ENCODE measurements at regions not wholly inside any gene's neighbourhood (a gene's known extent, or its start where the extent isn't known, plus 50 kb on each side); places are given as distances from the start of the nearest gene placed in this dataset.

DNA sequence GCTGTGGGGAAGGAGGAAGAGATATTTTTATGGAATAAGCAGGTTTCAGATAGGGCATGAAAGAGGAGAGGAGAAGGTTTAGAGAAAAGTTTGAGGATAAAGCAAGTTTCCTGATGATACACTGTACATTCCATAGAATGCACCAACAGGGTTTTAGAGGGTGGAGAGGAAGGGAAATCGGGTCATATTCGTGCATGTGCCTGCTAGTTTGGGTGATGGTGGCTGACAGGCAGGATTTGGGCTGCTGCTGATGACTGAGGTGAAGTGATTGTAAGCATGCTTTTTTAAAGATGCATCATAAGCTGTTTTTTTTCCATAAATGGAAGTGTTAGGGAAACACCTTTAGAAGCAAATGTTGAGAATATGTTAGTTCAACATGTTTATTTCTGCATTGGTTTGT, 68.8 kb downstream of the PMAIP1 start:
- DNase-seq: no peak
- Mint-ChIP-seq H3K36me3 (ENCODE audit: insufficient read depth, unreplicated experiment) (no peaks in the 10 kb centered on the region), H3K27ac (ENCODE audit: unreplicated experiment) (no peak overlapping the region), H3K9me3 (ENCODE audit: unreplicated experiment) (no peaks in the 10 kb centered on the region), H3K27me3 (ENCODE audit: insufficient read depth, unreplicated experiment) (peaks cover 5% of the 10 kb centered on the region), H3K4me3 (ENCODE audit: unreplicated experiment) (no peak overlapping the region), H3K4me1 (ENCODE audit: low read depth, unreplicated experiment) (no peaks in the 10 kb centered on the region)
- Histone ChIP-seq H3K4me3 (ENCODE audit: low read depth, low read length) (no peak overlapping the region), H3K27me3 (replicated peaks; ENCODE audit: control insufficient read depth, insufficient read depth, low read length) (no peaks in the 10 kb centered on the region), H3K9me3 (no peaks in the 10 kb centered on the region), H3K36me3 (ENCODE audit: control insufficient read depth, insufficient read depth, low read length) (no peaks in the 10 kb centered on the region), H3K4me1 (no peaks in the 10 kb centered on the region)
- ChIA-PET CTCF (no interaction called here), POLR2A (no interaction called here)
- no peak for TF ChIP-seq CTCF (IDR thresholded peaks at IDR 0.05; ENCODE audit: insufficient read depth in 1 of 2, low read depth in 1 of 2, low read length in 1 of 2, severe bottlenecking in 1 of 2, unreplicated experiment in 1 of 2)
- intact Hi-C loops (cut with micrococcal nuclease; ENCODE audit: unreplicated experiment): no loop called here
- no TSS peak for BruUV-seq (replicated peaks)

- Mint-ChIP-seq H3K27ac (ENCODE audit: unreplicated experiment) (no peak overlapping the region), H3K36me3 (ENCODE audit: insufficient read depth, unreplicated experiment) (no peaks in the 10 kb centered on the region), H3K27me3 (ENCODE audit: insufficient read depth, unreplicated experiment) (peaks cover 5% of the 10 kb centered on the region), H3K4me3 (ENCODE audit: unreplicated experiment) (no peak overlapping the region), H3K4me1 (ENCODE audit: low read depth, unreplicated experiment) (no peaks in the 10 kb centered on the region), H3K9me3 (ENCODE audit: unreplicated experiment) (no peaks in the 10 kb centered on the region)
- Histone ChIP-seq H3K36me3 (ENCODE audit: control insufficient read depth, insufficient read depth, low read length) (no peaks in the 10 kb centered on the region), H3K4me3 (ENCODE audit: low read depth, low read length) (no peak overlapping the region), H3K9me3 (no peaks in the 10 kb centered on the region), H3K4me1 (no peaks in the 10 kb centered on the region), H3K27me3 (replicated peaks; ENCODE audit: control insufficient read depth, insufficient read depth, low read length) (no peaks in the 10 kb centered on the region)
- no peak for DNase-seq
- ChIA-PET CTCF (interaction anchor here (0.6 kb wide), 1 partner anchor 21 kb away, joined by 4 read pairs; no protein-coding TSS in a partner anchor), POLR2A (no interaction called here)
- BruUV-seq (replicated peaks): no TSS peak
- TF ChIP-seq CTCF (IDR thresholded peaks at IDR 0.05; ENCODE audit: insufficient read depth in 1 of 2, low read depth in 1 of 2, low read length in 1 of 2, severe bottlenecking in 1 of 2, unreplicated experiment in 1 of 2): no peak
- intact Hi-C loops (cut with micrococcal nuclease; ENCODE audit: unreplicated experiment): no loop called here
Measured at GRCh38 chr18:59967878-59968277, 68.1 kb downstream of the PMAIP1 start.

- no peaks in the 10 kb centered on the region for H3K4me1 ChIP-seq
- ChIA-PET CTCF (no interaction called here), POLR2A (no interaction called here)
- Mint-ChIP-seq H3K36me3 (ENCODE audit: insufficient read depth, unreplicated experiment) (no peaks in the 10 kb centered on the region), H3K4me1 (ENCODE audit: low read depth, unreplicated experiment) (no peaks in the 10 kb centered on the region), H3K4me3 (ENCODE audit: unreplicated experiment) (no peak overlapping the region), H3K9me3 (ENCODE audit: unreplicated experiment) (no peaks in the 10 kb centered on the region), H3K27me3 (ENCODE audit: insufficient read depth, unreplicated experiment) (peaks cover 2% of the 10 kb centered on the region), H3K27ac (ENCODE audit: unreplicated experiment) (no peak overlapping the region)
- no peaks in the 10 kb centered on the region for H3K27me3 ChIP-seq (replicated peaks; ENCODE audit: control insufficient read depth, insufficient read depth, low read length)
- no peak overlapping the region for H3K4me3 ChIP-seq (ENCODE audit: low read depth, low read length)
- TF ChIP-seq CTCF (IDR thresholded peaks at IDR 0.05; ENCODE audit: insufficient read depth in 1 of 2, low read depth in 1 of 2, low read length in 1 of 2, severe bottlenecking in 1 of 2, unreplicated experiment in 1 of 2): no peak
- no TSS peak for BruUV-seq (replicated peaks)
- no peaks in the 10 kb centered on the region for H3K9me3 ChIP-seq
- no peaks in the 10 kb centered on the region for H3K36me3 ChIP-seq (ENCODE audit: control insufficient read depth, insufficient read depth, low read length)
- intact Hi-C loops (cut with micrococcal nuclease; ENCODE audit: unreplicated experiment): no loop called here
- no peak for DNase-seq
Measured at GRCh38 chr18:59966913-59967312, 67.1 kb downstream of the PMAIP1 start.

All from Caco-2 (cell line).